ENCODE measurements at regions not wholly inside any gene's neighbourhood (a gene's known extent, or its start where the extent isn't known, plus 50 kb on each side); places are given as distances from the start of the nearest gene placed in this dataset.

DNA sequence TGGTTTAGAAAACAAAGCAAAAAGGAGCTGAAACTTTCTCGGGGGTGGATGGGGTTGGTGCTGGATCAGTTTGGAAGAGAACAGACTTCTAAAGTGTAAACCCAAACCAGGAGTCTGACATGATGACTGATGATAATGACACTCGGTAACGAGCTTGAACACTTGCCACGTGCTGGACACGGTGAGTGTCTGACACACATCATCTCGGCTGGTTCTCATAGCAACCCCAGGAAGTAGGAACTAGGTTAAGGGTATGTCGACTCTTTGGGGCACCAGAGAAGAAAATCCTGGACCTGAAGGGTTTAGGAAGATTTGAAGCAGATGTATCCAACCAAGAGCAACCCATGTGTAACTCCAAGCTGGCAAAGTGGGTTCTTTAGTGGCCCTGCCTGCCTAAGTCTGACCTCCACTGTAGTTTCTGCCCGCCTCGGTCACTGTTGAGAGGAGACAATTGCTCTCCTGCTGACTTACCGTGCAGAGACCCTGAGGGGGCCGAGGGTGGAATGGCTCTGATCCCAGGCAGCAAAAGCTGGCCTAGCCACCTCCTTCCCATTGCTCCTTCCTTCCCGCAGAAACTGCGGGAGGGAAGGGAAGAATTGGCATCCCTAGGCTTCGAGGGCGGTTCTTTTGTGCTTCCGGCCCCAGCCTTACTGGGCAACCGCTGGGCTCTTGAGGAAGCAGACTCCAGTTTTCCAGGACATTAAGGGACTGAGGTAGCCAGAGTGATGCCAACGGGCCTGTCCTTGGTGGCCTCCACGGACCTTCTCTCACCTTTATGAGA, 156.0 kb downstream of the TOMM20 start:
- no peak for DNase-seq

DNA sequence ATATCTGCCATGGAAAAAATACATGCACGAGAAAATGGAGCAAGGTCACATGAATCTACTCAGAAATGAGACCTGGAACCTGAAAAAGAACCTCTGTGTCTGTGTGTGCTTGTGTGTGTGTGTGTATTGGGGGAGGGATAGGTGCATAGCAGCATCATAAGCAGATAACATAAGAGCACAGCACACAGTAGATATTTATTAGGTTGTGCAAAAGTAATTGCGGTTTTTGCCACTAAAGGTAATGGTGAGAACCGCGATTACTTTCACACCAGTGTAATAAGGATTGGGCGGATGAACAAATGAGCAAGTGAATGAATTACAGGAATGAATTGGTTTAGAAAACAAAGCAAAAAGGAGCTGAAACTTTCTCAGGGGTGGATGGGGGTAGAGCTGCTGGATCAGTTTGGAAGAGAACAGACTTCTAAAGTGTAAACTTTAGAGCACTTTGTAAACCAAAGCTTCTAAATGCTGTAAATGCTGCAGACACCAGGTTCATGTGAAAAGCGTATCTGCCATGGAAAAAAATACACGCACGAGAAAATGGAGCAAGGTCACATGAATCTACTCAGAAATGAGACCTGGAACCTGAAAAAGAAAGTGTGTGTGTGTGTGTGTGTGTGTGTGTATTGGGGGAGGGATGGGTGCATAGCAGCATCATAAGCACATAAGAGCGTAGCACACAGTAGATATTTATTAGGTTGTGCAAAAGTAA, 156.9 kb downstream of the TOMM20 start:
- no peak for DNase-seq

DNA sequence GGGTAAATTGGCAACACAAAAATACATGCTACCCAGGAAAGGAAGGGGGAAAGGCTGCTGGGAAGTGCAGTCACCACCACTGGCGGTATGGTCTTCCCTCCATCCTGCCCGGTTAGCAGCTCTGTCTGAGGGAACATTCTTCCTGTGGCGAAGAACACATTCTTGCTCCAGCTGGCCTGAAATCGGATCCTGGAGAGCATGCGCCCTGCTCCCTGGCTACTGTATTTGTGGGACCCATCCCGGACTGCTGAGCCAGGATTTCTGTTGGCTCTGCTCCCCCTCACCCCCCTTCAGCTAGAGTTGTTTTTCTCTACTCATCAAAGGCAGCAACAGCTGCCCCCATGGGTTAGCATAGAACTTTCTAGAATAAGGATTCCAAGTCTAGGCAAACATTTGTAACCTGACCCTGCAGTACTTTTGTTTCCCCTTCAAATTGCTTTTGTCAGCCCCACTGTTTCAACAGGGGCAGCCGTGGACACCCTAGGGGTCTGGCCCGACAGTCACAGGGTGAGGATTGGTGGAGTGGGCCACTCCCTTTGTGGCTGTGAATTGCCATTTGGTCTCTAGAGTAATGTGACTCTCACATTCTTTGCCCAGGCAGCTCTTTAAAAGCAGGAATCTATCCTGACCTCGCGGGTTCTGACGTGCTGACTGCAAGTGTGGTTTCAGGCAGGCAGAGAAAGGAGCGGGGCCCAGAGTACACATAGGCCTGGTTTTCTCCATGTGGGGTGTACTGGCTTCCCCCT, 157.7 kb downstream of the TOMM20 start:
- no peak for DNase-seq

DNA sequence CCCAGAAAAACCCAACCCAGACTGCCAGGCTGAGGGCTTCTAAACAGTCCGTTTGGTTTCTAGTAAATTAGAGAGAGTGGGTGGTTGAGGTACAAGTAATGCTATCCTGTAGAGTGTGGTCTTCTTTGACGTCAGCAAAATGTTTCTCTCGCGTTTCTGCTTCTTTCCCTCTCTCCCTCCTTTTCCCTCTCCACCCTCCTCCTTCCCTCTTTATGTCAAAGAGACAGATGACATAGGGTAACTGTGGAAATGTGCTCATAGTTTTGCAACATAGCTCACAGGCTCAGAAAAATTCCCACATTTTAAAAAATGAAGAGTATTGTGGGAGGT, 158.3 kb downstream of the TOMM20 start:
- DNase-seq = no peak

DNA sequence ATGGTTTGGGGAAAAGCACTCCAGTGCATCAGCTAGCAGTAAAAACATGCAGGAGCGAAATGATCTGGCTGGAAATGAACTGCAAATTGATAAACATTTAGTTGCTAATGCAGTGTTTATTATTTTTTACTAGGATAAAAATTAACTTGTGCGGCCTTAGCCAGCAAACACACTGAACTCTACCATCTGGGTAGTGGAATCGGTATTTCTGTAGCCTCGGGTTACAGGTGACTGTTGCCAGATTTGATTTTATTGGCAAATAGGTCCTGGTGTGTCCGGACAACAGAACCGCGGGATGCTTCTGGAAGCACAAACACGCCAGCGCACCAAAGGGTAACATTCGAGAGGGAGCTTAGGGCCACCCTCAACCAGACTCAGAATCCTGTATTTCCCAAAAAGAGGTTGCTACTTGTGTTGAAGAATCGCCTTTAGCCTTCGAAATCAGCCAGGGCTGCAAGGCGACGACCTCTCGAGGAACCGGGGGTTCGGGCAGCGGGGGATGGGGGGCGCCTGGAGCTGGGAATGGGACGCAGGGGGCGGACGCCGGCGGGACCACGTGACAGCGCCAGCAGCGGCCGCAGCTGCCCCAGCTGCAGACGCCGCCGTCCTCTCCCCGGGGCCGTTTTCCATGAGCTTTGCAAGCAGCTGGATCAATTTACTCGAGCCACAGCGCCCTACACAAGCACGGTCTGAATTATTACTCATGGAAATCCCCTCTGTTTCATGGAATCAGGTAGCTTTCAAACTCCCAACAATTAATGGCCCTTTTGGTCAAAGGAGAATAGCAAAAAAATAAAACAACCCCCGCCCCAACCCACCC, 158.8 kb downstream of the TOMM20 start:
- no peak for DNase-seq

DNA sequence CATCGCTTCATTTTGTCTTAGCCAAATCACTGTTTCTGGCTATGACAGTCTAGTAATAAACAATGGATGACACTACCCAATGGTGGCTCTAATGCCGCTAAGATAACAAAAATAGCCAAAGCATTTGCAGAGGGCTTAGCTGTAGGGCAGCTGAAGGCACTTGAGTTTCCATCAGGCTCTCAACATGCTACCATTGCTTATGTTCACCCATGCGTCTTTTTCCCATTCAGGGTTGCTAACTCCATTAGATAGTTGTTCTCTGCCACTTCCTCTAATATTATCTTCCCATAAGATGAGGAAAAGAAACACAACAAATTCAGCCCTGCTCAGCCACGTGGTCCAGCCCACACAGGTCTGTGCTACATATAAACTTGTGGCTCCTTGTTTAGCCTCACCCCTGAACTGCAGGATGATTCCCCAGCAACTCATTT, 159.6 kb downstream of the TOMM20 start:
- no peak for DNase-seq

DNA sequence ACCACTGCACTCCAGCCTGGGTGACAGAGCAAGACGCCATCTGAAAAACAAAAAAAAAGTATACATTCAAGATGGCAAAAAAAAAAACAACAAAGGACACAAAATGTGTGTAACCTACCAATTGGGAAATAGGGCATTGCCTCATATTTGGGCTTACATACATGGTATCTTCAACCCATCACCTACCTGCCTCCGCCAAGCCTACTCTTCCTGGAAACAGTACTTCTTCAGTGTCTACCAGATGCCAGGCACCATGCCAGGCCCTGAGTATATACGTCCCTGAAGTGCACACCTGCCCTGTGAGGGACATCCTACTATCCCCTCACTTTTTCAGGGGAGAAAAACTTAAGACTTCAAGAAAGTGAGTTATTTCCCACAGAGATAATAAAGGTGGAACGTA, 160.2 kb downstream of the TOMM20 start:
- no peak for DNase-seq

DNA sequence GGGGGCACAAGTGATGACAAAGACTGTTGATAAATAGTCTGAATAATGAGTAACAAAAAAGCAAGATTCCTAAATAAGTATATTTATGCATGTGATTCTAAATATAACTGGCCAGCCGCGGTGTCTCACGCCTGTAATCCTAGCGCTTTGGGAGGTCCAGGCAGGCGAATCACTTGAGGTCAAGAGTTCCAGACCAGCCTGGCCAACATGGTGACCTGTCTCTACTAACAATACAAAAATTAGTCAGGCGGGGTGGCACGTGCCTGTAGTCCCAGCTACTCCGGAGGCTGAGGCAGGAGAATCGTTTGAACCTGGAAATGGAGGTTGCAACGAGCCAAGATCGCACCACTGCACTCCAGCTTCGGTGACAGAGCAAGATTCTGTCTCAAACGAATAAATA, 161.5 kb downstream of the TOMM20 start:
- no peak for DNase-seq

DNA sequence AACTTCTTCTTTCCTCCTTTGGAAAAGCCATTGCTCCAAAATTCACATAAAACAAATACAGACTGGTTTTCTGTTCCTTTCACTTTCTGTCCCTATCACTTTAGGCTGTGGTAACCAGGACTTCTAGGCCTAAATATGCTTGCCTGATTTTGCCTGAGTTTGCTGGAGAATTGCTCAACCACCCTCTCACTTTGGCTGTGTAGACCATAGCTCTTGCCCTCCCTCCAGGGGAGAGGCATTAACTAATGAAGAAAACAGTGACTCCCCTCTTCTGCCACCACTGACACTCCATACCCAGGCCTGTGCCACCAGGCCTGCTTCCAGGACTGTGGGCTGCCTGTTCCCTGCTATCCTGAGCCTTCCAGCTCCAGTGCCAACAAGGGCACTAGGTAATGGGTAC, 163.5 kb downstream of the TOMM20 start:
- no peak for DNase-seq

DNA sequence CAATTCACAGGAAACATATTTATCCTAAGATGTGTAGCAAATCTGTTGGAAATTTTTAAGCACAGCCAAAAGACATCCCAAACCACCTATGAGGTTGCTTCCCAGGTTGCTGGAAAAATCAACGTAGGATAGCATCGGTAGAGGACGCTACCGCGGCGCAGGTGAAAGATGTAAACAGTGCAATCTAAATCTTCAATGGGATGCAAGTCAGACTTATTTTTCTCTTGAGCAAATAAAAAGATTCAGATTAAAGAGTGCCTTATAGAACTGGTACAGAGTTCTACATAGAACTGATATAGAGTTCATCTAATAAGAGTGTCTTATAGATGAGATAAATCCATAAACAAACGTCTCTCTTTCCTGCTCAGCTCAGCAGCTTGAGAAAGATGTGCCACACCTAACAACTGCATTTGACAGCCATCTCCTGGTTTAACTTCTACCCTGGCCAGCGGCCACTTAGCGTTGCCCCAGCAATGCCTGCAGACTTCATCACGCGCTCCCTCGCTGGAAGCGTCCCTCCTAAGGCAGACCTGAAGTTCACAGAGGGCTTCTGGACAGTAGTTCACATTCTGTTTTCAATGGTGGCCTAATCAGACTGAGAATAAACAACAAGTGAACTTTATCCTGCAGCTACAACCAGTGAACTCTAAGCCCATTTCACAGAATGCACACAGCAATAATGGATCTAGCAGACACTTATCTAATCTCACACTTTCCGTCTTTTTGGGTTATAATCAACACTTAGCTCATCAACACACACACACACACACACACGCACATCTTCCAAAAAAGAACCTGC, 164.5 kb downstream of the TOMM20 start:
- DNase-seq = no peak

DNA sequence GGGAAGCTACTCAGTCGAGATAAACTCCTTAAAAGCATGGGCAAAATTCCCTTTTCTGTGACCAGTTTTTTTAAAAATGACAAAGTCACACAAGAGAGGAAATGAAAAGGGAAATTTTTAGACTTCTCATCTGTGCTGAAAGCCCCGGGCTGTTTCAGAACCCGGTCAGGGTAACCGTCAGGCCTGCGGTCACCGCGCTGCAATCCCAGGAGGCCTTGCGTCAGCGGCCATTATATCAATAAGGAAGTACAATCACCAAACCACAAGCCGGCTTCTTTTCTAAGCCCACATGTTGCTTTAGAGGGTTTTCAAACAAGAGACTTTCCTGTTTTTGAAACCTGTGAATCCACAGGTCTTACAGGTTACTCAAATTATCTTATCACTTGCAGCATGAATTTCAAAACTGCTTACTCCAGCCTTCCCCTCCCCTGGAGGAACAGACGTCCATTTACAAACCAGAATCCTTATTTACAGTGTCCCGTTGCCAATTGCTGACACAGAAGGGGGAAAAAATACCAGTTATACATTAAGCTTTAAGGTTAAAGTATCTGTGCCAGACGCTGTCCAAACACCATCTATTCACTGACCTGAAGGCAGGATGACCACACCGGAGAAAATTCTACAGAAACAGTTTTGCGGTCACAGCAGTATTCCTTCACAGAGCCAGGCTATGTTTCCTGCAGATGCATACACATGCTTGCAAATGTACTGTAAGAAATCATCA, 165.3 kb downstream of the TOMM20 start:
- peak; percentile 68 for DNase-seq

DNA sequence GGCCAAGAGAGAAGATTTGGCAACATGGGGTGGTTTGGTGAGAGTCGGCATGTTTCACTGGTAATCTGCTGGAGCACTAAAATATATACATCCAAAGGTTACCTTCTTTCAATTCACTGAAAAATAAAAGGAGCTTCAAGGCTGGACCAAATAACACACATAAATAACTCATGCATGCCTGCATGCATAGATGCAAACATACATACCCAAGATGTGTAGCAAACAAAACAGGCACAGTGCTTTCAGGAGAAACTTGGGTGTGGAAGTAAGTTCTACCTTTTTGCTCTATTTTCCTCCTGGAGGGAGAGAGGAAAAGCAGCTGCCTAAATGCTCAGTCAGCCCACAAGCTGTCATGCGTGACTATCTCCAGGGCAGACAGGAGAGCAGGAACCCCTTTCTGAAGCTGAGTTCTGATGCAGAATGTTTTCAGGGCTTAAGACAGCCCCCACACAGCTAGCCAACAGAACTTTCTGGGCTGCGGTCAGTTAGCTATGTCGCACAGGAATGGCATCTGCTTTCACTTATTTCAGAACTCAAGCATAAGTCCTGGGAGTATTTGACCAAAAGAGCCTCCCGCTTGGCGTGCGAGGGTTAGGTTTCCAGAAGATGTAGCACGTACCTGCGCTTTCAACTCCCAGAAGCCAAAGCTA, 166.2 kb downstream of the TOMM20 start:
- DNase-seq = no peak

DNA sequence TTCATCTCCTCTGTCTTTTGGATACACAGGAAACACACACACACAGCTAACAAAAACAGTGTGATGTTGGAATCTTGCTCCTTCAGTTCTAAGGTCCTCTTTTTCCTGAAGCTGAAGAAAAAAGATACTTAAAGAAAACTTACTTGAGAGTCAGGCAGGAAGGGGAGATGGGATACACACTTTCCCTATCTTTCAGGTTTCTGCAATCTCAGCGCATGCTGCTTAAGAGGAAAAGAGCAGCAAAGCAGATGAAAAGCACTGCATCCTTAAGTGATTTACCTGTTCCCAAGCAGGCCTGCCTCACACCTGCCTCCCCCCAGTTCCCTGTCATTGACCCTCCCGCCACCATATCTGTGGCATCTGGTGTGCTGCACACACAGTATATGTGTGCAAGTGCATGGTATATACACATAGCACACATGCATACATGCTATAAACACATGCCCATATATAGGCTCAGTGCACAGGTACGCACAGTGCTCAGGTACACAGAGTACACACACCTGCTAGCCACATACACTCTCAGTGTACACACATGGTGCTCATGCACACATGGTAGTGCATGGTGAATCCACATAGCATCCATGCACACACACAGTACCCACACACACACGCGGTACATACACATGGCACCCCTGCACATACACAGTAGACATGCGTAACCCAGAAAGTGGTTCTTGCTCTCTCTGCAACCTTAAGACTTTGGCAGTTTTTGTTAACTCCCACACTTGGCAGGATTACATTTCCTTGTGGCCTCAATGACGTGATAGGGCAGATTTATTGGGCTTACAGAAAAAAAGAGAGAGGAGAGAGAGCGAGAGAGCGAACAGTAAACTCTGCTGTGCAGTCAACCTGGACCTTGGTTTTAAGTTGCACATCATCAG, 166.9 kb downstream of the TOMM20 start:
- no peak for DNase-seq

DNA sequence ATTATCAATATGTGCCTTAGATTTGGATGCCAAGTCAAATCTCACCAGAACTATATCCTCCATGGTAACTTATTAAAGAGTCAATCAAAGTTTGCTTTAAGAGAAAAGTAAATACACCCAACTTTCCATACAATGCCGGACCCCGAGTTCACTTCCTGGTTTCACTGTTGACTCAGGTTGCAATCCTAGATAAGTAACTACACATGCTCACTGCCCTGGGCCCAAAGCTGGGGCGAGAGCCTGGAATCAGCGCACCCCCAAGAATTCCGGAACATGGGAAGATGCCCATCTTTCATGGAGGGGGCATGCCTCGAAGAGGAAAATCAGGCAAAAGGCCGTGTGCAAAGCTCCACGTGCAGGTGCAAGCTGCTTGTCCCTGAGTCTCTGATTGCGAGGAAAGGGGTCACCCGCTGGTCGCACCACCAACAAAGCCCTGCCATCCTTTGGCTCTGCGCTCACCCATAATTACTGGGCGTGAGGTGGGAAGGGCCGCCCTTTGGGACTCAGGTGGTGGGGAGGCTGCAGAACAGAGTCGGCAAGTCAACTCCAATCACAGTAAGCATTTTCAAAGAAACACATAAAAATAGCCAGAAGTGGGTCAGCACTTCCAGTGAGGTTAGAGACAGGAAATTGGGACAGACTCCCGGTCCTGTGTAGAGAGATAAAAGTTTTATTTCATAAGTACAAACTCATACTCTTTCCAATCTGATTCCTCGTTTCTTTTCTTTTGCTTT, 167.7 kb downstream of the TOMM20 start:
- DNase-seq = no peak

DNA sequence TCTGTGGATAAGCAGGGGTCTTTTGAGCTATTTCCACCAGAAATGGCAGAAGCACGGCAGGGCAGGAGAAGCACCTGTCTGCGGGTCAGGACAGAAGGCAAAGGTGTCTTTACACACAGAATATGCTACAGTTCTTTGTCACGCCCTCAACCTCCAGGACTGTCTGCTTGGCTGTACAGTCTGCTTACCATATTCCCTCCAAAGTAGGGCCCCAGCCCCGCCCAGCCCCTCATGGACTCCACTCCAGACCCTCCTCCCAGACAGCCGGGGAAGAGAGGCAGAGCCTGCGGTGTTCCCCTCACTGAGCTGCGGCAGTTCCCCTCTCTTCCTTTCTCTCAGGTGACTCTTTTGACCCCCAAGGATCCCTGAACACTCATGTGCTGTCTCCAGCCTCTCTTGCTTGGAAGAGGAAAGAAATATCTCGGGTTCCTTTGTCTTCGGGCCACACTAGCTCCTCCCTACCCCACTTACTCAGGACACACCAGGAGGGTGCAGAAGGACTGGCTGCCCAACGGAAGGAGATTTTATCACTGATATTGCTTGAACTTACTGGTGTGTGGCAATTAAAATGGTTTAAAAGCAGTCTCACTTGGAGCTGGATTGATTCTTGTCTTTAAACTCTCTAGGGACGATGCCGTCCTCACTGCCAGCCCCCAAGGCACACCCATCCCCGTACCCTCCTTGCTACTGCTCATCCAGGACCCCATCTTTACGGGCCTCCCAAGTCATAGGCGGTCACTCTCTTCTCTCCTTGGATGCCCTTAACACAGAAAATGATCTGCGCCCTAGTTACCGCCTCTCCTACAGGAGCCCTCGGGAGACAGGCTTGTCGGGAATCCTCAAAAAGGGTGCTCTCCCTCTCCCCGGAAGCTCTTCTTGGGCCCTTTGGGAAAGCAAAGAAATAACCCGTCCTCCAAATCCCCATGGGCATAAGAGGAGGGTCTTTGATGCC, 169.7 kb downstream of the TOMM20 start:
- no peak for DNase-seq

DNA sequence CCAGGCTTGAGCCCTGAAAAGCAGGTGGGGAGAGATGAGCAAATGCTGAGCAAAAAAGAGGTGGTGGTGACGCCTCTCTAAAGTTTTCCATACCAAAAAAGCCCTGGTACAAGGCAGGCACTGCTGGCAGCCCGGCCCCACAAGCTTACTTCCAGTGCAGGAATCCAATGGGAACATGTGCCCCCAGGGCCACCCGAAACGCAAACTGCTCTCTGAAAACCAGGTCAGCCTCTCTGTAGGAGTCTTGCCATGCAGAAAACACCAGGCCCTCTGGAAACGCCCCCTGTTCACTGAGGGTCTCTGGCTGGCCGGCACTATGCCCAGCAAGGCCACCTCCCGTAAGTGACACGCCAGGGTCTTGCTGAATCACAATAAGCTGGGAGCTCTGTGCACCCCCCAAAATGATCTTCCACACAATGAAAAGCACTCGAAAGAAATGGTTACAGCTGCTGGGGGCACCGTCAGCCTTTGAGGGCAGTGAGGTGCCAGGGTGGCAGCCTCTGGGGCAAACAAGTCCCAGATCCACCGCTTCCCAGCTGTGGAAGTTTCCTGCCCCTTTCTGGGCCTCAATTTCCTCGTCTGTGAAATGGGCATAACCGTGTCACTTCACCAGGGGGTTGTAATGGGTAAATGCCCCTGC, 170.5 kb downstream of the TOMM20 start:
- DNase-seq = no peak

DNA sequence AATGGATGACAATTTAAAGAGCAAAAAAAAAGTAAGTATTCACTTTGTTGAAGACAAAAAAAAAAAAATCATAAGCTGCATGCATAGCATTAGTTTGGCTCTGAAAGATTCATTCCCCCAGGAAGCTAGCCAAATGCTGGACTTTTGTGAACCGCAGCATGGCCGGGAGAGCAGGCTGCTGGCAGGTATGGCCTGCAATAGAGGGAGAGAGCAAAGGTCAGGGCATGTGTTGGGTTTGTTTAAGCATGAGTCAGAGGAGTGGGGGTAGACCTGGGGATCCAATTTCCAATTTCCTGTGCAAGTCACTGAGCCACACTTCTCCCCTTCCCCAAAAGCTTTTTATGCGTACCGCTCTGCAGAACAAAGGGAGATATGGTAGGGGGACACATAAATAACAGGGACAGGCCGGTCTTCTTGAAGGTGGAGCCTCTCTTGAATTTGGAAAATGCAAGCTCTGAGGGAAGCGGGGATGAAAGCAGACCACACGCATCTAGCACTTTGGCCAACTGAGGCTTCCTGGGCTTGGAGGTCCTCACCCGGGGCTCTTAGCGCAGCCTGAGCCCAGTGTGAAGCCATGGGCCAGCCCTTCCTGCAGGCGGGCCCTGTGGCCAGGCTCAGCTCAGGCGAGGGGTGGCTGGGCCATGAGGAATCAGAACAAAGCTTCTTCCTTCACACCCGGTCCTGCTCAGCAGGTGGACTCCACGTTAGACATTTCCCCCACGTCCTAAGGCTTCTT, 171.1 kb downstream of the TOMM20 start:
- DNase-seq = no peak

All from effector CD8-positive, alpha-beta T cell (primary cell).